Thyroid gland (tissue), 4 donors: ENCODE measurements at regions not wholly inside any gene's neighbourhood (a gene's known extent, or its start where the extent isn't known, plus 50 kb on each side); places are given as distances from the start of the nearest gene placed in this dataset.

ENCODE experiments used
- DNase-seq, 2 donors: peaks; one replicate each; pipeline ENCODE4 v3.0.0-alpha.2; 2019
- H3K27ac ChIP-seq, 3 donors: fragments of 200-600 bp; sonication (generic); 1 replicate in 2 of 3; 2 replicates in 1 of 3; pipeline ENCODE4 v1.5.1; 2016 to 2019; ENCODE audit warnings: mild to moderate bottlenecking in 1 of 3, moderate library complexity in 1 of 3
- H3K27me3 ChIP-seq: fragments of 200-600 bp; sonication (generic); one replicate; pipeline ENCODE4 v1.5.1; 2019
- H3K36me3 ChIP-seq, 2 donors: fragments of 200-600 bp; sonication (generic); one replicate each; pipeline ENCODE4 v1.5.1; 2016 to 2019
- H3K4me1 ChIP-seq, 2 donors: fragments of 200-600 bp; sonication (generic); one replicate each; pipeline ENCODE4 v1.5.1; 2017 to 2019
- H3K4me3 ChIP-seq, 3 donors: fragments of 200-600 bp; sonication (generic); replicated peaks in 1 of 3; 1 replicate in 2 of 3; 2 replicates in 1 of 3; pipeline ENCODE4 v1.5.1; 2016; ENCODE audit warnings: mild to moderate bottlenecking in 1 of 3
- H3K9me3 ChIP-seq: fragments of 200-600 bp; sonication (generic); one replicate; pipeline ENCODE4 v1.5.1; 2017
- CTCF ChIP-seq, 6 experiments: fragments of 200-600 bp in 3 of 6; fragments of 450-650 bp in 3 of 6; sonication (generic) in 3 of 6; IDR thresholded peaks; one replicate each; pipeline ENCODE4 v1.5.1; 2016 to 2019; ENCODE audit warnings: antibody characterized with exemption in 6 of 6, mild to moderate bottlenecking in 2 of 6, inconsistent platforms in 1 of 6, moderate library complexity in 1 of 6
- POLR2A ChIP-seq, 2 donors: fragments of 450-650 bp; IDR thresholded peaks; one replicate each; pipeline ENCODE4 v1.6.1; 2017; ENCODE audit warnings: antibody characterized with exemption in 2 of 2, mild to moderate bottlenecking in 2 of 2, moderate library complexity in 1 of 2
- WGBS, 2 donors: methylation state at CpG; one replicate each; pipeline ENCODE4 v1.1.5; 2017; 5-methylcytosine and 5-hydroxymethylcytosine counted together
- intact Hi-C: fragments of 100-400 bp; cut with DNase I; formaldehyde crosslinking; loops from one replicate; pipeline ENCODE4 v1.15.1; 2023

GRCh38 chr13:94946039-94946438 is 233.7 kb upstream of the SOX21 start:
- no peaks in the 10 kb centered on the region for H3K9me3 ChIP-seq
- DNase-seq = no peak
- H3K27ac ChIP-seq = no peak overlapping the region
- H3K27me3 ChIP-seq = no peaks in the 10 kb centered on the region
- 77 to 84% methylated on average over 5 of the region's 5 CpGs for WGBS, 2 donors
- intact Hi-C loops = no loop called here
- TF ChIP-seq CTCF (IDR thresholded peaks at IDR 0.05) (no peak), POLR2A (IDR thresholded peaks at IDR 0.05) (no peak)
- H3K36me3 ChIP-seq = no peaks in the 10 kb centered on the region
- H3K4me1 ChIP-seq = no peaks in the 10 kb centered on the region
- no peak overlapping the region for H3K4me3 ChIP-seq

DNA sequence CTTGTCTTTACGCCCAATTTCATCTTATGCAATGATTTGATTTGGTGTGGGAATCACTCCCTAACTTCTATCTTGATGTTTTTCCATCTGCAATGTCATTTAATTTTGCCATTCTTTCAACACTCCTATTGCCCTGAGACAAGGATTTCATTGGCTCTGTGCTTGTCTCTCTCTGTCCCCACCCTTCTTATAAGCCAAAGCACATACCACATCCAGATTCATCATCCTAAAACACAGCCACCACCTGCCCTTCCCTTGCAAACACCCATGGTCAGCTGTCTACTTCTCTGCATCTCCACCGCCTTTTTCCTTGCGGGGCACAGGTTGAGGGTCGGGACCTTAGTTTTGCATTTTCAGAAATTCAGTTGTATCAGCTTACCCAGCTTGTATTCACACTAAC is 225.8 kb upstream of the SOX21 start:
- TF ChIP-seq POLR2A (IDR thresholded peaks at IDR 0.05) = no peak
- no peak for TF ChIP-seq CTCF (IDR thresholded peaks at IDR 0.05)
- WGBS, 2 donors = 86 to 88% methylated on average over 4 of the region's 4 CpGs
- H3K4me1 ChIP-seq = no peaks in the 10 kb centered on the region
- no peak overlapping the region for H3K27ac ChIP-seq
- H3K4me3 ChIP-seq = no peak overlapping the region
- DNase-seq = no peak
- H3K9me3 ChIP-seq = no peaks in the 10 kb centered on the region
- no peaks in the 10 kb centered on the region for H3K27me3 ChIP-seq
- intact Hi-C loops = no loop called here
- no peaks in the 10 kb centered on the region for H3K36me3 ChIP-seq

- TF ChIP-seq CTCF (IDR thresholded peaks at IDR 0.05) (no peak), POLR2A (IDR thresholded peaks at IDR 0.05) (no peak)
Observed at GRCh38 chr13:94936633-94937032, 224.3 kb upstream of the SOX21 start.

DNA sequence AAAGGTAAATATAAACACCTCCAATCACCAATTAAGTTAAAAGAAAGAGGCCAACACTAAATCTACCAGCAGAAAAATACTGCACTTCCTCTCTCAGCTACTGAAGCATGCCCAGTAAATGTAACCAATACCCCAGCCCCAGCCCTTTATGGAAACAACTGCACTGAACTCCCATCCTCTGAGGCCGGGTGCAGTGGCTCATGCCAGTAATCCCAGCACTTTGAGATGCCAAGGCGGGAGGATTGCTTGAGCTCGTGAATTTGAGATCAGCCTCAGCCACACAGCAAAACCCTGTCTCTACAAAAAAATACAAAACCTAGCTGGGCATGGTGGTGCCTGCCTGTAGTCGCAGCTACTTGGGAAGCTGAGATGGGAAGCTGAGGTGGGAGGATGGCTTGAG is 221.6 kb upstream of the SOX21 start:
- WGBS, 2 donors = 75 to 87% methylated on average over 4 of the region's 4 CpGs
- Histone ChIP-seq H3K27ac (no peak overlapping the region), H3K27me3 (no peaks in the 10 kb centered on the region), H3K9me3 (no peaks in the 10 kb centered on the region), H3K4me1 (no peaks in the 10 kb centered on the region), H3K4me3 (no peak overlapping the region), H3K36me3 (no peaks in the 10 kb centered on the region)
- TF ChIP-seq POLR2A (IDR thresholded peaks at IDR 0.05) (no peak), CTCF (IDR thresholded peaks at IDR 0.05) (no peak)
- intact Hi-C loops = no loop called here
- no peak for DNase-seq

More at GRCh38 chr13:94936633-94937032, 224.3 kb upstream of the SOX21 start:
- H3K9me3 ChIP-seq = no peaks in the 10 kb centered on the region
- H3K27me3 ChIP-seq = no peaks in the 10 kb centered on the region
- intact Hi-C loops = no loop called here
- no peak overlapping the region for H3K4me3 ChIP-seq
- no peaks in the 10 kb centered on the region for H3K4me1 ChIP-seq
- no peaks in the 10 kb centered on the region for H3K36me3 ChIP-seq
- no peak for DNase-seq
- no peak overlapping the region for H3K27ac ChIP-seq

DNA sequence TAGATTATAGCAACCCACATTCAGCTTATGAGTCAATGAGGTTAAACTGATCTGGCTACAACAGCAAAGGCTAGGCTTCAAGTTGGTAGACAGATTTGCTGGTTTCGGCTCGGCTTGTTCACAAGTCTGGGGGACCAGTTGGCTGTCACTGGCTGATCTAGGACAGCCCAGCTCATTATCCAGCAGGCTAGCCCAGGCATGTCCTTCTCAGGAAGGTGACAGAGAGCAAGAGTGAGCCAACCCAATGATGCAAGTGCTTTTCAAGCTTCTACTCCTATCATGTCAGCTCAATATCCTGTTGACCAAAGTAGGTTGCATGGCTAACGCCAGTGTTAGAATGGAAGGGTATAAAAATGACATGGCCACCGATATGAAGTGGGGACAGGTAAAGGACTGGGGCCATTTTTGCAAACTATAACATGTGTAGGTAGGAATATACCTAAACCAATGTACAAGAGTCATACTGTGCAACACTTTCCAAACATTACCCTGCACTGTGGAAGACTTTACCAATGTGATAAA is 220.9 kb upstream of the SOX21 start:
- Histone ChIP-seq H3K27ac (no peak overlapping the region), H3K9me3 (no peaks in the 10 kb centered on the region), H3K4me1 (no peaks in the 10 kb centered on the region), H3K36me3 (no peaks in the 10 kb centered on the region), H3K27me3 (no peaks in the 10 kb centered on the region), H3K4me3 (no peak overlapping the region)
- TF ChIP-seq POLR2A (IDR thresholded peaks at IDR 0.05) (no peak), CTCF (IDR thresholded peaks at IDR 0.05) (no peak)
- 93 to 98% methylated on average over 4 of the region's 4 CpGs for WGBS, 2 donors
- intact Hi-C loops = no loop called here
- DNase-seq = no peak
